H9 (cell line): ENCODE measurements at regions not wholly inside any gene's neighbourhood (a gene's known extent, or its start where the extent isn't known, plus 50 kb on each side); places are given as distances from the start of the nearest gene placed in this dataset.

Experiments
- DNase-seq: peaks from one replicate; pipeline ENCODE4 v3.0.0-alpha.2; 2017
- H2AFZ ChIP-seq: one replicate; pipeline ENCODE4 v1.6.1; 2013; ENCODE audit warnings: mild to moderate bottlenecking, low read length, control low read depth, moderate library complexity
- H2AK5ac ChIP-seq: 2 replicates; pipeline ENCODE4 v1.6.1; 2013; ENCODE audit warnings: low read length, control low read depth, mixed read lengths; ENCODE audit not compliant: insufficient read length
- H2BK120ac ChIP-seq: one replicate; pipeline ENCODE4 v1.6.1; 2013; ENCODE audit warnings: low read depth, mild to moderate bottlenecking, low read length, control low read depth, inconsistent platforms; ENCODE audit not compliant: poor library complexity, severe bottlenecking
- H2BK12ac ChIP-seq: 2 replicates; pipeline ENCODE4 v1.6.1; 2013; ENCODE audit warnings: low read length, control low read depth, mixed read lengths, low read depth; ENCODE audit not compliant: insufficient read length
- H2BK15ac ChIP-seq: 2 replicates; pipeline ENCODE4 v1.6.1; 2013; ENCODE audit warnings: low read depth, low read length, control low read depth
- H2BK20ac ChIP-seq: one replicate; pipeline ENCODE4 v1.6.1; 2013; ENCODE audit warnings: low read depth, mild to moderate bottlenecking, low read length, control low read depth, inconsistent platforms; ENCODE audit not compliant: poor library complexity, severe bottlenecking
- H2BK5ac ChIP-seq: 2 replicates; pipeline ENCODE4 v1.6.1; 2013; ENCODE audit warnings: low read length, control low read depth, mixed read lengths; ENCODE audit not compliant: insufficient read length
- H3K14ac ChIP-seq: 2 replicates; pipeline ENCODE4 v1.6.1; 2013; ENCODE audit warnings: low read length, control low read depth; ENCODE audit not compliant: insufficient read depth
- H3K18ac ChIP-seq: 2 replicates; pipeline ENCODE4 v1.6.1; 2013; ENCODE audit warnings: low read depth, mild to moderate bottlenecking, mixed read lengths, low read length, control low read depth; ENCODE audit not compliant: insufficient read length
- H3K23ac ChIP-seq: 2 replicates; pipeline ENCODE4 v1.6.1; 2013; ENCODE audit warnings: low read length, control low read depth, mixed read lengths, low read depth; ENCODE audit not compliant: insufficient read length
- H3K23me2 ChIP-seq: 2 replicates; pipeline ENCODE4 v1.6.1; 2013; ENCODE audit warnings: low read depth, mild to moderate bottlenecking, mixed read lengths, low read length, control low read depth; ENCODE audit not compliant: insufficient read length, poor library complexity, severe bottlenecking
- H3K27ac ChIP-seq: 2 replicates; pipeline ENCODE4 v1.5.1; 2013; ENCODE audit warnings: low read length, control low read depth, mixed read lengths, low read depth; ENCODE audit not compliant: insufficient read length
- H3K27me3 ChIP-seq: 2 replicates; pipeline ENCODE4 v1.6.1; 2013; ENCODE audit warnings: low read length, control low read depth, inconsistent platforms; ENCODE audit not compliant: insufficient read depth
- H3K4ac ChIP-seq: 2 replicates; pipeline ENCODE4 v1.6.1; 2013; ENCODE audit warnings: low read depth, mild to moderate bottlenecking, control low read depth, inconsistent platforms, low read length, moderate library complexity
- H3K4me1 ChIP-seq: 2 replicates; pipeline ENCODE4 v1.6.1; 2013; ENCODE audit warnings: low read length, control low read depth, inconsistent platforms; ENCODE audit not compliant: insufficient read depth
- H3K4me2 ChIP-seq: 2 replicates; pipeline ENCODE4 v1.6.1; 2013; ENCODE audit warnings: low read length, control low read depth, mixed read lengths; ENCODE audit not compliant: insufficient read length, insufficient read depth
- H3K56ac ChIP-seq: 2 replicates; pipeline ENCODE4 v1.6.1; 2013; ENCODE audit warnings: low read depth, mild to moderate bottlenecking, mixed read lengths, low read length, control low read depth; ENCODE audit not compliant: insufficient read length
- H3K79me1 ChIP-seq: 2 replicates; pipeline ENCODE4 v1.6.1; 2013; ENCODE audit warnings: low read depth, mild to moderate bottlenecking, moderate library complexity, low read length, control low read depth, inconsistent platforms; ENCODE audit not compliant: insufficient read depth, poor library complexity, severe bottlenecking
- H3K79me2 ChIP-seq: 2 replicates; pipeline ENCODE4 v1.6.1; 2013; ENCODE audit warnings: low read length, control low read depth, inconsistent platforms; ENCODE audit not compliant: insufficient read depth
- H3K9ac ChIP-seq: 2 replicates; pipeline ENCODE4 v1.6.1; 2013; ENCODE audit warnings: low read length, control low read depth, mixed read lengths; ENCODE audit not compliant: insufficient read length; ENCODE audit errors: extremely low read depth
- H3K9me3 ChIP-seq: one replicate; pipeline ENCODE4 v1.6.1; 2013; ENCODE audit warnings: low read depth, low read length, inconsistent platforms; ENCODE audit not compliant: control insufficient read depth
- H3T11ph ChIP-seq: one replicate; pipeline ENCODE4 v1.6.1; 2013; ENCODE audit warnings: mild to moderate bottlenecking, low read length, control low read depth, inconsistent platforms
- H4K20me1 ChIP-seq: one replicate; pipeline ENCODE4 v1.6.1; 2013; ENCODE audit not compliant: control insufficient read depth, insufficient read length, insufficient read depth
- H4K5ac ChIP-seq: 2 replicates; pipeline ENCODE4 v1.6.1; 2013; ENCODE audit warnings: low read depth, mild to moderate bottlenecking, mixed read lengths, low read length, control low read depth; ENCODE audit not compliant: insufficient read length
- H4K8ac ChIP-seq: replicated peaks from 2 replicates; pipeline ENCODE4 v1.6.1; 2013; ENCODE audit warnings: low read length, control low read depth, mixed read lengths, low read depth; ENCODE audit not compliant: insufficient read length
- H4K91ac ChIP-seq: 2 replicates; pipeline ENCODE4 v1.6.1; 2013; ENCODE audit warnings: low read depth, mild to moderate bottlenecking, moderate library complexity, mixed read lengths, low read length, control low read depth; ENCODE audit not compliant: insufficient read length
- H3K27ac Mint-ChIP-seq, 3 experiments: 2 replicates in 2 of 3; 3 replicates in 1 of 3; pipeline ENCODE4 v1.8.0; 2020 to 2021; ENCODE audit warnings: mixed read lengths in 3 of 3, mild to moderate bottlenecking in 1 of 3, moderate library complexity in 1 of 3
- H3K27me3 Mint-ChIP-seq: 2 replicates; pipeline ENCODE4 v1.8.0; 2021; ENCODE audit warnings: low read depth, mild to moderate bottlenecking, moderate library complexity, mixed read lengths
- H3K36me3 Mint-ChIP-seq, 3 experiments: 2 replicates in 2 of 3; 3 replicates in 1 of 3; pipeline ENCODE4 v1.8.0; 2020 to 2021; ENCODE audit warnings: low read depth in 3 of 3, mixed read lengths in 3 of 3; ENCODE audit not compliant: insufficient read depth in 1 of 3
- H3K4me1 Mint-ChIP-seq, 2 experiments: 2 replicates each; pipeline ENCODE4 v1.8.0; 2020; ENCODE audit warnings: mixed read lengths in 2 of 2
- H3K4me3 Mint-ChIP-seq, 2 experiments: 2 replicates in 1 of 2; 3 replicates in 1 of 2; pipeline ENCODE4 v1.8.0; 2020 to 2021; ENCODE audit warnings: mild to moderate bottlenecking in 2 of 2, mixed read lengths in 2 of 2, moderate library complexity in 1 of 2
- H3K9me3 Mint-ChIP-seq, 2 experiments: 2 replicates in 1 of 2; 3 replicates in 1 of 2; pipeline ENCODE4 v1.8.0; 2020; ENCODE audit warnings: mild to moderate bottlenecking in 2 of 2, mixed read lengths in 2 of 2, moderate library complexity in 1 of 2
- WGBS: extraction: QIAGEN DNeasy Blood & Tissue Kit; methylation state at CpG from one replicate; pipeline ENCODE4 v1.1.7; 2013; ENCODE audit warnings: missing lambda C conversion rate, low lambda C conversion rate, mixed read lengths; ENCODE audit not compliant: insufficient read length; ENCODE audit errors: extremely low coverage; 5-methylcytosine and 5-hydroxymethylcytosine counted together
- TF ChIP-seq, protein P1 (sequence below): fragments of 200-600 bp; sonication (generic); conservative IDR thresholded peaks from 3 replicates; pipeline ENCODE4 v1.8.0; 2021; ENCODE audit warnings: antibody characterized with exemption, mild to moderate bottlenecking

GRCh38 chr7:81098213-81098612 lies 179.4 kb upstream of the SEMA3C start:
- Histone ChIP-seq H2BK120ac (no peak overlapping the region), H3K79me1 (no peaks in the 10 kb centered on the region), H3K14ac (no peak overlapping the region), H3K4me1 (no peaks in the 10 kb centered on the region), H4K8ac (no peak overlapping the region), H2AFZ (no peak overlapping the region), H3K79me2 (no peaks in the 10 kb centered on the region), H3K9me3 (no peaks in the 10 kb centered on the region), H3K23ac (no peak overlapping the region), H3K56ac (no peak overlapping the region), H2BK20ac (no peak overlapping the region), H3K23me2 (no peaks in the 10 kb centered on the region), H3K4me2 (no peak overlapping the region), H4K20me1 (no peaks in the 10 kb centered on the region), H3K27ac (no peak overlapping the region), H2BK5ac (no peak overlapping the region), H3K4ac (no peak overlapping the region), H3K27me3 (no peaks in the 10 kb centered on the region), H4K5ac (no peak overlapping the region), H2BK12ac (no peak overlapping the region), H2BK15ac (no peak overlapping the region), H3T11ph (no peak overlapping the region), H3K18ac (no peak overlapping the region), H2AK5ac (no peak overlapping the region), H3K9ac (no peak overlapping the region), H4K91ac (no peak overlapping the region)
- no CpG with 5 or more reads among the region's 3 CpGs for WGBS
- no peak for DNase-seq
- TF ChIP-seq, protein P1, sequence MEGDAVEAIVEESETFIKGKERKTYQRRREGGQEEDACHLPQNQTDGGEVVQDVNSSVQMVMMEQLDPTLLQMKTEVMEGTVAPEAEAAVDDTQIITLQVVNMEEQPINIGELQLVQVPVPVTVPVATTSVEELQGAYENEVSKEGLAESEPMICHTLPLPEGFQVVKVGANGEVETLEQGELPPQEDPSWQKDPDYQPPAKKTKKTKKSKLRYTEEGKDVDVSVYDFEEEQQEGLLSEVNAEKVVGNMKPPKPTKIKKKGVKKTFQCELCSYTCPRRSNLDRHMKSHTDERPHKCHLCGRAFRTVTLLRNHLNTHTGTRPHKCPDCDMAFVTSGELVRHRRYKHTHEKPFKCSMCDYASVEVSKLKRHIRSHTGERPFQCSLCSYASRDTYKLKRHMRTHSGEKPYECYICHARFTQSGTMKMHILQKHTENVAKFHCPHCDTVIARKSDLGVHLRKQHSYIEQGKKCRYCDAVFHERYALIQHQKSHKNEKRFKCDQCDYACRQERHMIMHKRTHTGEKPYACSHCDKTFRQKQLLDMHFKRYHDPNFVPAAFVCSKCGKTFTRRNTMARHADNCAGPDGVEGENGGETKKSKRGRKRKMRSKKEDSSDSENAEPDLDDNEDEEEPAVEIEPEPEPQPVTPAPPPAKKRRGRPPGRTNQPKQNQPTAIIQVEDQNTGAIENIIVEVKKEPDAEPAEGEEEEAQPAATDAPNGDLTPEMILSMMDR = no peak
- no peaks in the 10 kb centered on the region for H3K4me1 Mint-ChIP-seq
- no peaks in the 10 kb centered on the region for H3K27me3 Mint-ChIP-seq
- no peaks in the 10 kb centered on the region; a peak in 1 of 7 replicates for H3K36me3 Mint-ChIP-seq
- H3K9me3 Mint-ChIP-seq = no peaks in the 10 kb centered on the region
- no peak overlapping the region for H3K4me3 Mint-ChIP-seq
- H3K27ac Mint-ChIP-seq = no peak overlapping the region
